Central memory CD4-positive, alpha-beta T cell (primary cell): ENCODE measurements at regions not wholly inside any gene's neighbourhood (a gene's known extent, or its start where the extent isn't known, plus 50 kb on each side); places are given as distances from the start of the nearest gene placed in this dataset.
"Not testable (repeated sequence)": the region's sequence is repeated elsewhere in the genome, so short reads cannot be mapped to it uniquely, and the experiment has no call there.

ENCODE experiments used
- DNase-seq: peaks from one replicate; pipeline ENCODE4 v3.0.0; 2022

GRCh38 chr4:118410138-118410537 is 57.3 kb upstream of the PRSS12 start:
- DNase-seq, result no peak

- no peak for DNase-seq
These were observed 64.5 kb upstream of the PRSS12 start for GRCh38 chr4:118417325-118417724.

GRCh38 chr4:118417800-118418199 is 65.0 kb upstream of the PRSS12 start:
- DNase-seq, result not testable (repeated sequence)

- DNase-seq, result not testable (repeated sequence)
These were observed 65.6 kb upstream of the PRSS12 start for GRCh38 chr4:118418396-118418795.

- DNase-seq, result not testable (repeated sequence)
These were observed 66.8 kb upstream of the PRSS12 start for GRCh38 chr4:118419626-118420025.

GRCh38 chr4:118424062-118424461 is 71.3 kb upstream of the PRSS12 start:
- DNase-seq, result not testable (repeated sequence)

GRCh38 chr4:118428881-118429280 is 76.1 kb upstream of the PRSS12 start:
- not testable (repeated sequence) for DNase-seq

- DNase-seq, result not testable (repeated sequence)
These were observed 79.6 kb upstream of the PRSS12 start for GRCh38 chr4:118432359-118432758.

GRCh38 chr4:118433612-118434375 is 81.0 kb upstream of the PRSS12 start:
- not testable (repeated sequence) for DNase-seq

GRCh38 chr4:118435415-118435814 is 82.6 kb upstream of the PRSS12 start:
- DNase-seq, result not testable (repeated sequence)

GRCh38 chr4:118442115-118442837 is 89.5 kb upstream of the PRSS12 start:
- not testable (repeated sequence) for DNase-seq

GRCh38 chr4:118447397-118447796 is 94.6 kb upstream of the PRSS12 start:
- DNase-seq, result not testable (repeated sequence)

GRCh38 chr4:118454857-118455256 is 102.1 kb upstream of the PRSS12 start:
- DNase-seq, result not testable (repeated sequence)

GRCh38 chr4:118461435-118461834 is 108.6 kb upstream of the PRSS12 start:
- not testable (repeated sequence) for DNase-seq

- not testable (repeated sequence) for DNase-seq
These were observed 113.0 kb upstream of the PRSS12 start for GRCh38 chr4:118465831-118466230.

GRCh38 chr4:118474001-118474626 is 121.3 kb upstream of the PRSS12 start:
- DNase-seq, result not testable (repeated sequence)

GRCh38 chr4:118474771-118475170 is 122.0 kb upstream of the PRSS12 start:
- not testable (repeated sequence) for DNase-seq

GRCh38 chr4:118475901-118476300 is 123.1 kb upstream of the PRSS12 start:
- DNase-seq, result not testable (repeated sequence)

GRCh38 chr4:118477826-118478225 is 125.0 kb upstream of the PRSS12 start:
- not testable (repeated sequence) for DNase-seq

- DNase-seq, result not testable (repeated sequence)
These were observed 133.1 kb upstream of the PRSS12 start for GRCh38 chr4:118485801-118486314.

- DNase-seq, result not testable (repeated sequence)
These were observed 140.2 kb upstream of the PRSS12 start for GRCh38 chr4:118492963-118493362.

- not testable (repeated sequence) for DNase-seq
These were observed 141.6 kb upstream of the PRSS12 start for GRCh38 chr4:118494437-118494836.

- DNase-seq, result not testable (repeated sequence)
These were observed 150.2 kb upstream of the PRSS12 start for GRCh38 chr4:118502967-118503366.
